Nucleus accumbens (tissue), 56 donors: ENCODE measurements at regions not wholly inside any gene's neighbourhood (a gene's known extent, or its start where the extent isn't known, plus 50 kb on each side); places are given as distances from the start of the nearest gene placed in this dataset.

ENCODE experiments used
- DNase-seq, 56 donors: peaks; one replicate each; lab custom pipeline; 2025; lab: John Stamatoyannopoulos, UW

DNA sequence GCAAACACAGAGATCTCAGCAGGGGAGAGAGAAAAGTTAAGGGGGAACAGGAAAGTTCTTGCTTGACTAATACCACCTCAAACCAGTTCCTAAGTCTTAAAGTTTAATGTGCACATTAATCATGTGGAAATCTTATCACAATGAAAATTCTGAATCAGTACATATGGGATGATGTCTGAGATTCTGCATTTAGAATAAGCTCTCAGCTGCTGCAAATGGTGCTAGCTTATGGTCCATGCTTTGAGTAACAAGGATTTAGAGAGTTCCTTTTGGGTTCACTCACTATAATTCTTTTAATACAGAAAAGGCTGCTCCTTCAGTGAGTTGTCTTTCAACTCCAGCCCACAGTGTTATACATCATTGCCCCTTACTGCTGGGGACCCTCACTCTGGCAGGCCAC is 99.5 kb upstream of the THRB start:
- no peak for DNase-seq

DNA sequence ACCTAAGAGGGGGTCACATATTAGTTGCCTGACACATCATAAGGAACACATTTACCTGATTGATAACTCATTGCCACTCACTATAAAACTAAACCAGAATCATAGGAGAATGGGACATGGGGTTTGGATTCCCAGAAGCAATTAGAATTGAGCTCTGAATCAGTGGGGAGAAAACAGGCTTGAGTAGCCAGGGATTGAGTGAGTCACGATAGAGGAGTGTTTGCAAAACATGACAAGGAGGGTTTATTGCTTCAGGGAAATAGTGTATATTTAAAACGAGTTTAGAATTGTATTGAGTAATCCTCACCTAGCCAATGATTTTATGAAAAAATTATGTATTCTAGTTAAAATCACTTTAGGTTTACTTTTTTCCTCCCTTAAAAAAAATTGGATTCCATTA is 101.1 kb upstream of the THRB start:
- DNase-seq = no peak

DNA sequence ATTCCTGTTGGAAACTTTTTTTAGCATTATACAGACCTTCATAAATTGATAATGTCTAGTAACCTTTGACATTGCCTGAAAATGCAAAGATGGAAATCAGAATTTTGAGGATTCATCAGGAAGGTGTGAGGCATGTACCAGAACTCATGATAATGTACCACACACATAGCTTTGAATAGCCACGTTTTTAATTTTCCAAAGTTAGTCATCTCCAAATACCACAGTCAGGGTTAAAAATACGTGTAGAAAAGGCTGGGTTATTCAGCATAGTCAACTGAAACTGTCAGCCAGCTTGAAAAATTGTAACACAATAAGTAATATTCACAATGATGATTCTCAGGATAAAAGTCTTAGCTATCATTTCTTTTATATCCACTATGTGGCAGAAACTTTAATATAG is 102.0 kb upstream of the THRB start:
- DNase-seq = no peak

DNA sequence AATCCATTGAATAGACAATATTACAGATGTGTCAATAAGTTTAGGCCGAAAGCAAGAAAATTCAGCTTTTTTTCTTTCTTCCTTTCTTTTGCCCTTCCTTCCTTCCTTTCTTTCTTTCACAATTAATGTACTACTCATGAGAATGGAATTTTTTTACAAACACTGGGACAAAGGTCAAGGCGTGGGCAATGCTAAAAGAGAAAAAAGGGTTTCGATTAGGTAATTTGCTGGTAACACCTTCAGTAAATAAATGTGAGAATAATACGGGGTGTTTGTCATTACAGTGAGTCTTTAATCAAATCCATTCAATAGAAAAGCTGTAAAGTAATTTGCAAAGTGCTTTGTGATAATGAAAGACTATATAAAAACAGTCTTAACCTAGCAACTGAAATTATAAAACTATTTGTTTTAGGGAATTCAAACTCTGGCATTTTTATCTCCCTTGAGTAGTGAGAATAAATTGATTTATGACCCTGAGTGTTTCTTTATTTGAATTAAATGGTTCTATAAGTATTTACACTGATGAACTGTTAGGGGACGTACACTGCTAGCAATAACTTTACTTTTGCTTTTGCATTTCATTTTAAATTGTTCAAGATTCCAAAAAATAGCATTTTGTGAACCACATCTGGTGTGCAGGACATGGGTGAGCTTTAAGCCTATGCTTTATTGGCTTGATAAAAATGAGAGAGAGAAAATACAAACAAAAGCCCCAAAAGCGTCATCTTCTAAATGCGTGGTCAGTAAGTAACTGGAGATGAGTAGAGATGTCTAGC is 104.2 kb upstream of the THRB start:
- DNase-seq = no peak

DNA sequence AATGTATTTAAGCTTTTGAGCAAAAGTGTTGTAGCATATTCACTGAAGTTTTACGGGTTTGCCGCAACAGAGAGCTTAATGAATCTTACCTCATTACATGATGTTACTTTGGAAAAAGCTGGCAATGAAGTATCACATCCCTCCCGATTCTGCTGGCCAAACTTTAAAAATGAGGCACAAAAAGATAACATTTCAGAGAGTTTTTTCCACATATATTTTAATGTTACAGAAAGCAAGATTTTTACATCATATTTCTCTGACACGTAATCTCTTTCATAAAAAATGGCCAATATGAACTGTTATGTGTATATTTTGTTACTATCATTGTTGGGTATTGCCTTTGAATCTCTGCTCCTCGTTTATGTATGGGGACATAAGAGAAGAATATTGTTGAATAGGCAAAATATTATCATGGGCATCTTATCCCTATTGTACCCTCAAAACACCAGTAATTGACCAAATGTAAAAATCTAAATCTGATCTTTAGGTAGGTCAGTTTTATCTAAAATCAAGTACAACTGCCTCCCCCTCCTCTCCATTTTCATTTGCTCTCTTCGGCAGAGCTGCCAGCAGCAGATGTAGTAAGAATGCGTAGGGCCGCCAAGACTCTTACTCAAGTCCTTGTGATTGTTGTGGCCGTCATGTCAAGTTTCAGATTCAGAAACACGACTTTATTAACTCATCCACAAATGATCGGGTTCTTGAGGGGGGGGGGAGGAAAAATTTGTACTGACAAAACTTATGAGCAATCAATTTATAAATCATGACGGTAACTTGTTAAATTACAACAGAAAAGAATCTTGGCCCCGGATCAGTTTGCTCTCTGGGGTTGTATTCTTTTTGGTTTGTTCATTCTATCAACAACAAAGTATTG is 106.7 kb upstream of the THRB start:
- no peak for DNase-seq

DNA sequence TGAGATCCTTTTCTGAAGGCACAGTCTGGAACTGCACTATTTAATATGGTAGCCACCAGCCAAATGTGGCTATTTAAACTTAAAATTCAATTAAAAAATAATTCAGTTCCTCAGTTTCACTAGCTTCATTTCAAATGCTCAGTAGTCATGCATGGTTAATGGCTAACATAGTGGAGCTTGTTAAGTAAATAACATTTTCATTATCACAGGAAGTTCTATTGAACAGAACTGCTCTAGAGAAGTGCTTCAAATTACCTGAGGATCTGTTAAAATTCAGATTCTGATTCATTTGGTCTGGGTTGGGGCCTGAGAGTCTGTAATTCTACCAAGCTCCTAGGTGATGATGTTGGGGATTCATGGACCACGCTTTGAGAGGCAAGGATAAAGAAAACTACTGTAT is 109.6 kb upstream of the THRB start:
- DNase-seq = no peak

DNA sequence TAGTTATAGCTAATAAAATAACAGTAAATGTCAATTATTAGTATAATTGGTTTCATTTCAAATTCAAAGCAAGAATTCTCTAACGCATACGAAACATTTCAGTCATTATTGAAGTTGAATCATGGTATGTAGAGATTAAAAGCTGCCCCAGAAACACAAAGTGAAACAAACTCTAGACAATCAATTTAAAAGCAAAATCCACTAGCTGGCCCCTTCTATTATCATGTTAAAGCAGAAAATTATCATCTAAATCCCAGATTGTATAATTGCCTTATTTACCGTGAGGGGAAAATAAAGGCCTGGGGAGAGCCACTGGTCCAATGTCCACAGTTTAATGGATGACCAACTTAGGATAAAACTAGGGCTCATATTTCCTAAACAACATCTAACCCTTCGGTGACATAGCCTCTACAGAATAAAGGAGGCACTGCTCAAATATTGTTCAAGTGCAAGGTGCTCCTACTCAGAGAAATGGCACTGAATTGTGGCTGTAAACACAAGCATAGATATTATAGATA is 110.9 kb upstream of the THRB start:
- no peak for DNase-seq

DNA sequence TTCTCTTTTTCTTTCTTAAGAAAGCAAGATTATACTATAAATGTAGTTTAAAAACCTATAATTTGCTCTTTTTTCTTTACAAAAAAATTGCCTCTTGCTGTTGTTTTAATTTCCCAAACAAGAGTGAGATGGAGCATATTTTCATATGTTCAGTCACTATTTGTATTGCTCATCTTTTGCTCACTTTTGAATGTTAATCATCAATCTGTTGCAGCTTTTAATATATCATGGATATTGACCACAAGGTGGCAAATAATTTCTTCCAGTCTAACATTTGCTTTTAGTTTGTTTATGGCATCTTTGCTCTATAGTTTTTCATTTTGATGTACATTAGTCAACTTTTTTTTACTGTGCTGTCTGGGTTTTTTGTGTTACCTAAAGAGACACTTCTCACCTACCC is 112.6 kb upstream of the THRB start:
- no peak for DNase-seq

DNA sequence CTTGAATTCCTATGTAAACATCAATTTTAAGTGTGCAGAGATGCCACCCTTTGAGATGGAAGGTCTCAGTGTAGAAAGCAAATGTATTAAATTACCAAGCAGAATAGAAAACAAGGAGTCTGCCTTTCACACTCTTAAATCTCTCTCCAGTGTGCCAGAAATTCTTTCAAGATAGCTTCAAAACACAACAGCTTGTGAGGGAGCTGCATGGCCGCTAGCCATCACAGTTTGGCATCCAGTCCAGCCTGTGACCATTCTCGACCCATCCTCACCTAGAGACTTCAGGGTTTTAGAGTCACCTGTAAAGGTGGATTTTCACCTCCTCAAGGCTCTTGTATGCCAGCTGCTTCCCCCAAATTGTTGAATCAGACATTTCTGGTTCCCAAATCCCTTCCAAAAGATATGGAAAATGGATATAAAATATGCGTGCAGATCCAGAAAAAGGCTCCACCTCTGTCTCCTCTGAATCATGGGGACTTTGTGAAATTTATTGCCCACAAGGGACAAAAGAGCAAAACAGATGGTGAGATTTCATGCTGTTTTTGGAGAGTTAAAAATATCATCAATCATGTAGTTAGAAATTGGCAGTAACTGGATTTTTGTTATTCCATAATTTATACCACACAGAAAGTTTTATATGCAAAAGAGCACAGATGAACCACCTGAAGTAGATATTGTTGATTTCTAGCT is 114.2 kb upstream of the THRB start:
- no peak for DNase-seq

DNA sequence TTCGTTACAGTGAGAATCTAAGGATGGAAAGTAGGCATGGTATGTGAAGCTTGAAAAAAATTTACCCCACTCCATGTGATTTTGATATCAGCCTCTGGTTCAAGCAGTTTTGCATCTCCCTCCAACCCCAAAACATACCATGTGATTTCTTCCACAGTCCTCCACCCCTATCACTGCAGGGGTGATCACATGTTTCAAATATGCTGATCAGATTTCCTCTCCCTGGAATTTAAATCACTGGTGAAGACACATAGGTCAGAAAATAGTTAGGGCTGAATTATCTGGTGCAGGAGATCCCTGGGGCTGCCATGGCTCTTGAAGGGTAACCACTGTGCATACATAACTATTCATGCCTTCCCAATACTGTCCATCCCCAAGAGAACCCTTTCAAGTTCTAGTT is 119.7 kb upstream of the THRB start:
- no peak for DNase-seq

DNA sequence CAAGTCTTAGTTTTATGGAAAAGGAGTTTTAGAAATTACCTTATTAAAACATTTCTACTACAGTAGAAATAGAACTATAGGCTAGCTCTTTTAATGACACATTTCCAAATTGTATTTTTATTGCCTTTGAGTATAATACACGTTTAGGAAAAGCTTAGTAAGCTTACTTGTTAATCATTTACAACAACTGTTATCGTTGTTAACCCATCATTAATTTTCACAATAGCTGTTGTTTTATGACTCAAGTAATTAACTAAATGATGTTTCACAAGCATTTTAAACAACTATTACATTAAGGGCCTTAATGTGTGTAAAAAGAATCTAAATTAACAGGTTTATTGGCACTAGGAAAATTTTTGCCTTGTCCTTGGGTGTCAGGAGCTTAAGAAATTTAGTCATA is 120.5 kb upstream of the THRB start:
- DNase-seq = no peak

DNA sequence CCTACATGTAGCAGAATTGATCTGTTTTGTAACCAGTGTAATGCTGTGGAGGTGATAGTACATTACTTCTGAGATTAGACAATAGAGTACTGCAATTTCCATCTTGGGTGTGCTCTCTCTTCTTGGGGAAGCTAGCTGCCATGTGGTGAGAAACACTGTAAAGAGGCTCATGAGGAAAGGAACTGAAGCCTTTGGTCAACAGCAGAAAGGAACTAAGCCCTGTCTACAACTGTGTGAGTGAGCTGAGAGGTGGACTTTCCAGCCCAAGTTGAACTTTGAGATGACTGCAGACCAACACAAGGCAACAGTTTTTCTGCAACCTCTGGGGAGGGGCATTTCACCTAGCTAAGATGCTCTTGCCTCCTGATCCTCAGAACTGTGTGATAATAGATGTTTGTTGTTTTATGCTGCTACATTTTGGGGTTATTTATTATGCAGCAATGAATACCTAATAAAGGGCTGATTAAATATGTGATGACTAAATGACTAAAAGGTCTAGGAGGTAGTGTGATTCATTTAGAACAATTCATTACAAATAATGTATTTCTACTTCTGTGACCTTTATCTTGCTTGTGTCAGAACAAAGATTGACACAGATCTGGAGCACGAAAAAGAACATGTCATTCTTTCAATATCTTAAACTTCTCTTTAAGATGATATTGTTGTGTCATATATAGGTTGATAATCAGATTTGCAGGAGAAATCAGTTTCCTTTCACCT is 121.6 kb upstream of the THRB start:
- no peak for DNase-seq

DNA sequence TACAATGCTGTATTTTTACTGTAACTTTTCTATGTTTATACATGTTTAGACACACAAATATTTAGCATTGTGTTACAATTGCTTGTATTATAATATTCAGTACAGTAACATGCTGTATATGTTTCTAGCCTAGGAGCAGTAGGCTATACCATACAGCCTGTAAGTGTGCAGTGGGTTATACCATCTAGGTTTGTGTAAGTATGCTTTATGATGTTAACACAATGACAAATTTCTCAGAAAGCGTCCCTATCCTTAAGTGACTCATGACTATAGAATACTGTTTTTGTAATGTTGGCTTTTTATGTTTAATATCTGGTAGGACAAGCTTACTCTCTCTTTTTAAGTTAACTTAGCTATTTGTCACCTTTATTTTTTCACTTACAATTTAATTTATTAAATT is 127.5 kb upstream of the THRB start:
- no peak for DNase-seq

DNA sequence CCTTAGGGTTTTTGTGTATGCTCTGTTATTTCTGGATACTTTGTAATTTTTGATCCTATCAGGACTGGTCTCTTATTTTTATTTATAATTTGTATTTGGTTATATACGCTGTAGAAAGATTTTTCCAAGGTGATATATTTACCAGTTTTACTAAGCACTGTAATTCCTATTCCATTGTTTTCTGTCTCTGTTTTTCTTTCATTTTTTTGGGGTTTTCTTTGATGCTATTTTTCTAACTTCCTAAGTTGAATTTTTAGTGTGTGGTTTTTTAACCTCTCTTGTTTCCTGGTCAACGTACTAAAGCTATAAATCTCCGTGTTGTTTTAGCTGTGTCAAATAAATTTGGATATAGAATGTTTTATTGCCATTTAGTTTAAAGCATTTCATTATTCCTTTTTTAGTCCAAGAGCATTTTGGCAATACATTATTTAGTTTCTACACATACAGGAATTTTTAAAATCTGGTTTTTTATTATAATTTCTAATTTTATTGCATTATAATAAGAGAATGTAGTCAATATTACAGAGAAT is 128.1 kb upstream of the THRB start:
- DNase-seq = no peak

DNA sequence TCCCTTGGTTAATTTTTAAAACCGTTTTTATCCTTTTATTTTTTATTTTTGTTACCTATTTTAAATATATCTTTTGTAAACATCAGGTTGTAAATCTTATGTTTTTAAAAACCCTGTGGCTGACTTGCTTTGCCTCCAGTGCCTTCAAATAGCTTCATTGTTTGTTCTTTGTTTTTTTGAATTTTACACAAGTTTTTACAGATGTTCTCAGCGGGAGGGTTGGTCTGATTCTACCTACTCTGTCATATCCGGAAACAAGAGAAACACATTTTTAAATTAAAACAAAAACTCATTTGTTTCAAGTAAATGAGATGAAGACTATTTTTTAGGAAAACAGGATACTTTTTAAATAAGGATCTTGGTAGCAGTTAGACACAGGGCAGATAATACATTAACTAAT is 129.0 kb upstream of the THRB start:
- no peak for DNase-seq

DNA sequence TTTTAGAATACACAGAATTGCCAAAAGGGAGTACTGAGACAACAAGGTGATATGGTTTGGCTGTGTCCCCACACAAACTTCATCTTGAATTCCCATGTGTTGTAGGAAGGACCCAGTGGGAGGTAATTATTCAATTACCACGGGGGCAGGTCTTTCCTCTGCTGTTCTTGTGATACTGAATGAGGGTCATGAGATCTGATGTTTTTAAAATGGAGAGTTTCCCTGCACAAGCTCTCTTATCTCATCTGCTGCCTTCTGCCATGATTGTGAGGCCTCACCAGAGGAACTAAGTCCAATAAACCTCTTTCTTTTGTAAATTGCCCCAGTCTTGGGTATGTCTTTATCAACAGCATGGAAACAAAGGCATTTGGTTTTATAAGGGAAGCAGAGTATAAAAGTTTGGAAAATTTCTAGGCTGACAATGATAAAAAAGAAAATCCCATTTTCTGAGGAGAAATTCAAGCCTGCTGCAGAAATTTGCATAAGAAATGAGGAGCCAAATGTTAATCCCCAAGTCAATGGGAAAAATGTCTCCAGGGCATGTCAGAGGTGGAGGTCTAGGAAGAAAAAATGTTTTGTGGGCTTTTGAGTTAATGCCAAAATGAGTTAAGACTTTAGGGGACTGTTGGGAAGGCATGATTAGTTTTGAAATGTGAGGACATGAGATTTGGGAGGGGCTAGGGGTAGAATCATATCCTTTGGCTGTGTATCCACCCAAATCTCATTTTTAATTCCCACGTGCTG is 130.5 kb upstream of the THRB start:
- DNase-seq = no peak

DNA sequence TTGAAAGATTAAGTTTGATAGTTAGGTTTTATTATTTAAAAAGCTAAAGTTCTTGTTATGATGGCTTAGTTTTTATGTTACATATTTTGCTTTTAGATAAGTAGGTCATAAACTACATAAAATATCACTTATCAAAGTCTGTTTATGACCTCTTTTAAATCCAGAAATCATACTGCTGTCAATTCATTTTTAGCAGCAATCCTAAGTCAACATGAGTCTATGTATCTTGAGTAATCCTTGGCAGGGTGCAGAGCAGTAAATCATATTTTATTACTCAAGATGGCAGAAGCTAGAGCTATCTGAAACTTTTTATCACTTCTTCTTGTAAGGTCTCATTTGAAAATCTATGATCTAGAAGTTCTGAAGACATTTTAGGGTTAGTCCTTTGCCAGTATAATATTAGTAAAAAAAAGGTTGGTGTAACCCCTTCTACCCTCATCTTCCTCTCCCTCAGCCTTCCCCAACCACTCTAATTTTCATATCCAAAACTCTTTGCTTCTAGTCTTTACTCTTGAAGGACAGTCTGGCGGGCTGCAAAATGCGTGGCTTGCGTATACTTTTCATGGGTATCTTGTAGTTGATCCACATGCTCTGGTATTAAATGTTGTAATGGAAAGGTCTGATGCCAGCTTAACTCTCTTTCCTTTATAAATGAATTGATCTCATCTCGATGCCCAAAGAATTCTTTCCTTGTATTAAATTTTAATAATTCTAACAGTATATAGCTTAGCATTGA is 134.0 kb upstream of the THRB start:
- no peak for DNase-seq

DNA sequence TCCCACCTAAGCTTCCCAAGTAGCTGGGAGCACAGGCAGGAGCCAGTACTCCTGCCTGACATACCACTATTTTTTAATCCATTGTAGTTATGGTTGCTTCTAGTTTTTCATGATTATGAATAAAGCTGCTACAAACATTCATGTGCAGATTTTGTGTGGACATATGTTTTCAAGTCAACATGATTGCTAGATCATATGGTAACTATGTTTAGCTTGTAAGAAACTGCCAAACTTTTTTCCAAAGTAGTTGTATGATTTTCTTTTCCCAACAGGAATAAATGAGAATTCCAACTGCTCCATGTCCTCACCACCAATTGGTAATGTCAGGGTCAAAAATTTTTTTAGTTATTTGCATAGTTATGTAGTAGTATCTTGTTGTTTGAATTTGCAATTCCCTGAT is 136.8 kb upstream of the THRB start:
- no peak for DNase-seq

DNA sequence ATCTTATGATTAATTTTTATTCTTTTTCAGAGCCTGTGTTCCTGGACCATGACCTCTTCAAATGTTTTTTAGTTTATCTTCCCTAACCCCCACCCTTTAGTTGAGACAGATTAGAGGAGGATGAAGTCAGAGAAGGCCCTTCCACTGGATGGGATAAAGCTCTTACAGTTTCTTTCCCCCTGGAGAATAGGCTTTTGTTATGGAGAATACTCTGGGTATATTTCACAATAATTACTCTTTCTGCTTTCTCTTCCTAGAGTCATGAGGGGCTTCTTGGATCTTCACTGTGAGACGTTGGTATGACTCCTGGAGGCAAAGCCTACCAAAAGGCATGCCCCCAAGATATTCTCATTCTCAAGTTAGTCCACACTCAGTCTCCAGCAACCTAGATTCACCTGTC is 144.4 kb upstream of the THRB start:
- DNase-seq = no peak
